ENCODE measurements at regions not wholly inside any gene's neighbourhood (a gene's known extent, or its start where the extent isn't known, plus 50 kb on each side); places are given as distances from the start of the nearest gene placed in this dataset.
"Not testable (repeated sequence)": the region's sequence is repeated elsewhere in the genome, so short reads cannot be mapped to it uniquely, and the experiment has no call there.

- peak; percentile 41 to 50 for DNase-seq (ENCODE audit: low read depth in 2 of 2)
- no peak overlapping the region for H3K4me3 ChIP-seq (replicated peaks in 1 of 2; ENCODE audit: low read depth in 2 of 2, low read length in 2 of 2)
- peak; percentile 77 for TF ChIP-seq CTCF (IDR thresholded peaks at IDR 0.05; ENCODE audit: low read depth, low read length)
These were observed 88.8 kb upstream of the ASB18 start for GRCh38 chr2:236352761-236353593.

- no peak overlapping the region for H3K4me3 ChIP-seq (replicated peaks in 1 of 2; ENCODE audit: low read depth in 2 of 2, low read length in 2 of 2)
- no peak for TF ChIP-seq CTCF (IDR thresholded peaks at IDR 0.05; ENCODE audit: low read depth, low read length)
- DNase-seq (ENCODE audit: low read depth in 2 of 2) = no peak
These were observed 89.4 kb upstream of the ASB18 start for GRCh38 chr2:236353594-236353942.

GRCh38 chr2:236354056-236354940, 90.1 kb upstream of the ASB18 start:
- TF ChIP-seq CTCF (IDR thresholded peaks at IDR 0.05; ENCODE audit: low read depth, low read length) = no peak
- no peak overlapping the region for H3K4me3 ChIP-seq (replicated peaks in 1 of 2; ENCODE audit: low read depth in 2 of 2, low read length in 2 of 2)
- DNase-seq (ENCODE audit: low read depth in 2 of 2) = no peak

DNA sequence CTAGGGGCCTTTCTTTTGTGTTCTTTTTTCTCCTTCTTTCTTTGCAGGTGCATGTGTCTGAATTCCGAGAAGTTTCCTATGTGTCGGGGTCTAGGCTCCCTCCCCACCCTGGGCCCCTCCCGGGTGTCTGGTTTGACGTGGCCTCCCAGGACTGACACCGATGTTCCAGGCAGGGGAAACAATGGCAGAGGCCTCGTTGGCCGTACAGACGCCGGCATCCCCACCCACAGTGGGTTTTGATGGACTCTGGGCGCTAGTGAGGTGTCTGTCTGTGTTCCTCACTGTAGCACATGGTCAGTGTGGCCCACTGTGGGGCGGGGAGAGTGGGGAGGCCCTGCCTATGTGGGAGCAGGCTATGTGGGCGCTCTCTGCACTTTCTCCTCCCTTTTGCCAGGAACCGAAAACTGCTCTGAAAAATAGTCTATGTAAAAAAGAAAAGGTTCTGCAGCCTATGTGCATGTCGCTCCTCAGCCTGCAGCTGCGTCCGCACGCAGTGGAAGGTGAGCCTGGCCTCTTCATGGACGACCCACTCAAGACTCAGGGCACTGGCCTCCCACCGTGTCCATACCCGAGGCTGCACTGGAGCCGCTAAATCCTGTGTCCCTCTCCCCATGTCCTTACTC, 90.9 kb upstream of the ASB18 start:
- TF ChIP-seq CTCF (IDR thresholded peaks at IDR 0.05; ENCODE audit: low read depth, low read length) = no peak
- H3K4me3 ChIP-seq (replicated peaks in 1 of 2; ENCODE audit: low read depth in 2 of 2, low read length in 2 of 2) = no peak overlapping the region
- DNase-seq (ENCODE audit: low read depth in 2 of 2) = no peak

- TF ChIP-seq CTCF (IDR thresholded peaks at IDR 0.05; ENCODE audit: low read depth, low read length) = no peak
- no peak for DNase-seq (ENCODE audit: low read depth in 2 of 2)
- H3K4me3 ChIP-seq (replicated peaks in 1 of 2; ENCODE audit: low read depth in 2 of 2, low read length in 2 of 2) = no peak overlapping the region
These were observed 91.7 kb upstream of the ASB18 start for GRCh38 chr2:236355911-236356310.

DNA sequence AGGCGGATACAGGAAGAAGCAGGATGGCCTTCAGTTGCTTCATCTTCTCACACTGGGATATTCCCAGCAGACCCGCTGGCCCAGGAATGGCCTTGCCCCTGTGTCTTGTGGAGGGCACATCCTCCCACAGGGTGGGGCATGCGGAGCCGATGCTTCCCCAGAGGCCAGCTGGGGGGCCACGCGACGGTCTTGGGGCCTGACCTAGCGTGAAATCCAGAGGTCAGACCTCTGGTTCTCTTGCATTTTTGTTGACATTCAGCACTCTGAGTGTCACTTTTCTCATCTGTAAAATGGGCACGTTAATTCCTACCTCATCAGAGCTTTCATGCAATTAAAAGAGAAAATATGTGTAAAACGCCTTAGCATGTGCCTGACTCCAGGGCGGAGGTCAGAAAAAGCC, 92.1 kb upstream of the ASB18 start:
- DNase-seq (ENCODE audit: low read depth in 2 of 2); H3K4me3 ChIP-seq (replicated peaks in 1 of 2; ENCODE audit: low read depth in 2 of 2, low read length in 2 of 2): not testable (repeated sequence)

DNA sequence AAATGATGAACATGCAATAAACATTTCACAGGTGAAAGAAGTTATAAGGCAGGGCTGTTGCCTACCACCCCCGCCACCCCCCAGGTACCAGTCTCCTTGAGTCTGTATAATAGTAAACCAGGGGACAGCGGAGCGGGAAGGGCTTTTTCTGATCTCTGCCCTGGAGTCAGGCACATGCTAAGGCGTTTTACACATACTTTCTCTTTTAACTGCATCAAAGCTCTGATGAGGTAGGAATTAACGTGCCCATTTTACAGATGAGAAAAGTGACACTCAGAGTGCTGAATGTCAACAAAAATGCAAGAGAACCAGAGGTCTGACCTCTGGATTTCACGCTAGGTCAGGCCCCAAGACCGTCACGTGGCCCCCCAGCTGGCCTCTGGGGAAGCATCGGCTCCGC, 94.3 kb upstream of the ASB18 start:
- not testable (repeated sequence) for H3K4me3 ChIP-seq (replicated peaks in 1 of 2; ENCODE audit: low read depth in 2 of 2, low read length in 2 of 2); DNase-seq (ENCODE audit: low read depth in 2 of 2)

Data from cardiac fibroblast (primary cell).